VCaP (cell line): ENCODE measurements at regions not wholly inside any gene's neighbourhood (a gene's known extent, or its start where the extent isn't known, plus 50 kb on each side); places are given as distances from the start of the nearest gene placed in this dataset.

Source experiments
- H3K27ac ChIP-seq: fragments of 450-650 bp; 2 replicates; pipeline ENCODE4 v1.5.1; 2017
- TF ChIP-seq, protein P1 (sequence below): fragments of 450-650 bp; conservative IDR thresholded peaks from 2 replicates; pipeline ENCODE4 v1.5.1; 2017; ENCODE audit warnings: mild to moderate bottlenecking, moderate library complexity

DNA sequence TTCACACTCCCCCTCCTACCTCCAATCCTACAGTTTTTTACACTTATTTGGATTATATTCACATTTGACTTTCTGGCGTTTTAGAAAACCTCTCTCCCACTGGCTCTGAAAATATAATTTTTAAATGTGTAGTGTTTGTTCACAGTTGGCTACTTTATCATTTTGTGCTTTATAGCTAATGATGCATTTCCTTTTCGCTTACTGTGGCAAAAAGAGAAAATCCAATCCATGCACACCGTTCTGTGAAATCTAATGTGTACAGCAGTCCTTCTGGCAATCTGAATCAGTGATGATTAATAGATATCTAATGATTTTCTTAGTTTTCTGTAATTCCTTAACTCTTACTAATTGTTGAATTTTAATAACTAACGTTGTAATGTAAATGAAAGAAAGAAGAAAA lies 271.5 kb downstream of the ARAP2 start:
- TF ChIP-seq, protein P1, sequence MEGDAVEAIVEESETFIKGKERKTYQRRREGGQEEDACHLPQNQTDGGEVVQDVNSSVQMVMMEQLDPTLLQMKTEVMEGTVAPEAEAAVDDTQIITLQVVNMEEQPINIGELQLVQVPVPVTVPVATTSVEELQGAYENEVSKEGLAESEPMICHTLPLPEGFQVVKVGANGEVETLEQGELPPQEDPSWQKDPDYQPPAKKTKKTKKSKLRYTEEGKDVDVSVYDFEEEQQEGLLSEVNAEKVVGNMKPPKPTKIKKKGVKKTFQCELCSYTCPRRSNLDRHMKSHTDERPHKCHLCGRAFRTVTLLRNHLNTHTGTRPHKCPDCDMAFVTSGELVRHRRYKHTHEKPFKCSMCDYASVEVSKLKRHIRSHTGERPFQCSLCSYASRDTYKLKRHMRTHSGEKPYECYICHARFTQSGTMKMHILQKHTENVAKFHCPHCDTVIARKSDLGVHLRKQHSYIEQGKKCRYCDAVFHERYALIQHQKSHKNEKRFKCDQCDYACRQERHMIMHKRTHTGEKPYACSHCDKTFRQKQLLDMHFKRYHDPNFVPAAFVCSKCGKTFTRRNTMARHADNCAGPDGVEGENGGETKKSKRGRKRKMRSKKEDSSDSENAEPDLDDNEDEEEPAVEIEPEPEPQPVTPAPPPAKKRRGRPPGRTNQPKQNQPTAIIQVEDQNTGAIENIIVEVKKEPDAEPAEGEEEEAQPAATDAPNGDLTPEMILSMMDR = no peak
- no peak overlapping the region for H3K27ac ChIP-seq

- TF ChIP-seq, protein P1 = no peak
- H3K27ac ChIP-seq = no peak overlapping the region
Measured at GRCh38 chr4:35975617-35976355, 268.5 kb downstream of the ARAP2 start.

DNA sequence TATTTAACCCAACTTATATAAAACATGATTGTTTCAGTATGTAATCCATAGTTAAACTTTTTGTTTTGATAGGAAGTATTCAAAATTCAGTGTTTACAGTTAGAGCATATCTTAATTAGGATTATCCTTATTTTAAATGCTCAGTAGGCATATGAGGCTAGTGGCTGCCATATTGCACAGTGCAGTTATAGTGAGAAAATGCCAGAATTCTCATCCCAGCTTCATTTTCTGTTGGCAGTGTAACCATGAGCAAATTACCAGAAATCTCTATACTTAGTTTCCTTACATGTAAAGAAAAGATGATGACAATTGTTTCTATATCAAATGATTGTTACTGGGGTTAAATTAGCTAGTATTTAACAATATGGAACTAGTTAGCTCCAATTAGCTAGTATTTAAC lies 265.8 kb downstream of the ARAP2 start:
- TF ChIP-seq, protein P1 = no peak
- H3K27ac ChIP-seq = no peak overlapping the region

DNA sequence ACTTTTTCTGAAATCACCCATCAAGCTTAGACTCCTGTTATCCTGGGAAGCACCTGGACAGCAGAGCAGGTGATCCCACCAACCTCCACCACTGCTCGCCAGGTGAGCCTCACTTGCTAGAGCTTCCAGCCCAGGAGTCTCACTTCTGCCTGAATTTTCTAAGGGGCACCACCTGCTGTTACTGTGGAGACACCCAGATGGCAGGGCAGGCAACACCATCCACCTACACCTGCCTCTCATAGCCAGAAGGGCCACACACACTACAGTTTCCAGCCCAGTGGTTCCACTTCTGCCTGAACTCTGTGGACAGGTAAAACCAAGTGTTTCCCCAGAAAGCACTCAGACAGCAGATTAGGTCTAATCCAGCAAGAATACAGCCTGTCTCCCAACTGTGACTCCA lies 262.0 kb downstream of the ARAP2 start:
- H3K27ac ChIP-seq = no peak overlapping the region
- TF ChIP-seq, protein P1 = no peak

DNA sequence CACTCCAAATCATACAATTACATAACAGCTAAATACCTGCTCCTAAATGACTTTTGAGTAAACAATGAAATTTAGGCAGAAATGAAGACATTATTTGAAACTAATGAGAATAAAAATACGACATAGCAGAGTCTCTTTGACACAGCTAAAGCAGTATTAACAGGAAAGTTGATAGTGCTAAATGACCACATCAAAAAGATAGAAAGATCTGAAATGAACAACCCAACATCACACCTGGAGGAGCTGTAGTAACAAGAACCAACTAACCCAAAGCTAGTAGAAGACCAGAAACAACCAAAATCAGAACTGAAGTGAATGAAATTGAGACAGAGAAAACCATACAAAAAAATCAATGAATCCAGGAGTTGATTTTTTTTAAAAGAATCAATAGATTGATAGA lies 257.8 kb downstream of the ARAP2 start:
- H3K27ac ChIP-seq = no peak overlapping the region
- TF ChIP-seq, protein P1 = no peak

GRCh38 chr4:35993606-35994005 lies 250.7 kb downstream of the ARAP2 start:
- no peak overlapping the region for H3K27ac ChIP-seq
- TF ChIP-seq, protein P1 = no peak

GRCh38 chr4:36000941-36001557 lies 243.3 kb downstream of the ARAP2 start:
- TF ChIP-seq, protein P1 = no peak
- H3K27ac ChIP-seq = peak overlapping the region; percentile 7; the same call in 1 of the 2 replicates
